GM23338 (cell line): ENCODE measurements at regions not wholly inside any gene's neighbourhood (a gene's known extent, or its start where the extent isn't known, plus 50 kb on each side); places are given as distances from the start of the nearest gene placed in this dataset.

ENCODE experiments used
- ATAC-seq: fragments of 200-7000 bp; cut with Tn5 transposase; 3 replicates; pipeline ENCODE4 v1.9.1; 2020
- DNase-seq: peaks from one replicate; pipeline ENCODE4 v3.0.0-alpha.2; 2015; ENCODE audit warnings: low spot score
- H2AFZ ChIP-seq: fragments of 200-600 bp; sonication (generic); 2 replicates; pipeline ENCODE4 v1.8.0; 2016; ENCODE audit warnings: antibody characterized with exemption, mild to moderate bottlenecking, moderate library complexity
- H3F3A ChIP-seq: fragments of 200-600 bp; sonication (generic); replicated peaks from 2 replicates; pipeline ENCODE4 v1.8.0; 2017; ENCODE audit warnings: antibody characterized with exemption, mixed run types, low read depth
- H3K27ac ChIP-seq: fragments of 200-600 bp; sonication (generic); 2 replicates; pipeline ENCODE4 v1.6.1; 2016; ENCODE audit warnings: low read depth
- H3K27me3 ChIP-seq: fragments of 200-600 bp; sonication (generic); 2 replicates; pipeline ENCODE4 v1.8.0; 2016; ENCODE audit warnings: mild to moderate bottlenecking, mixed run types, moderate library complexity; ENCODE audit not compliant: insufficient read depth
- H3K36me3 ChIP-seq: fragments of 200-600 bp; sonication (generic); 2 replicates; pipeline ENCODE4 v1.8.0; 2016; ENCODE audit warnings: mild to moderate bottlenecking; ENCODE audit not compliant: insufficient read depth
- H3K4me1 ChIP-seq: fragments of 200-600 bp; sonication (generic); 2 replicates; pipeline ENCODE4 v1.8.0; 2016; ENCODE audit warnings: mild to moderate bottlenecking, moderate library complexity; ENCODE audit not compliant: insufficient read depth
- H3K4me2 ChIP-seq: fragments of 200-600 bp; sonication (generic); 2 replicates; pipeline ENCODE4 v1.7.1; 2017; ENCODE audit warnings: mixed run types
- H3K4me3 ChIP-seq: fragments of 200-600 bp; sonication (generic); 2 replicates; pipeline ENCODE4 v1.6.1; 2016; ENCODE audit warnings: mixed run types
- H3K79me2 ChIP-seq: fragments of 200-600 bp; sonication (generic); replicated peaks from 2 replicates; pipeline ENCODE4 v1.8.0; 2017; ENCODE audit warnings: mild to moderate bottlenecking; ENCODE audit not compliant: insufficient read depth
- H3K9me2 ChIP-seq: fragments of 200-600 bp; sonication (generic); 2 replicates; pipeline ENCODE4 v1.8.0; 2017; ENCODE audit not compliant: insufficient read depth
- H4K20me1 ChIP-seq: fragments of 200-600 bp; sonication (generic); replicated peaks from 2 replicates; pipeline ENCODE4 v1.8.0; 2017; ENCODE audit warnings: mild to moderate bottlenecking; ENCODE audit not compliant: insufficient read depth
- H3K27ac Mint-ChIP-seq: 2 replicates; pipeline ENCODE4 v1.8.0; 2020; ENCODE audit warnings: inconsistent platforms, mild to moderate bottlenecking, moderate library complexity, mixed read lengths
- H3K27me3 Mint-ChIP-seq: 3 replicates; pipeline ENCODE4 v1.8.0; 2022; ENCODE audit warnings: low read depth, mild to moderate bottlenecking, moderate library complexity, mixed read lengths, inconsistent platforms; ENCODE audit not compliant: insufficient read depth, poor library complexity
- H3K36me3 Mint-ChIP-seq: 3 replicates; pipeline ENCODE4 v1.8.0; 2021; ENCODE audit warnings: low read depth, mild to moderate bottlenecking, inconsistent platforms, moderate library complexity, mixed read lengths
- H3K4me1 Mint-ChIP-seq: 3 replicates; pipeline ENCODE4 v1.8.0; 2020; ENCODE audit warnings: mild to moderate bottlenecking, inconsistent platforms, mixed read lengths
- H3K4me3 Mint-ChIP-seq: 3 replicates; pipeline ENCODE4 v1.8.0; 2021; ENCODE audit warnings: moderate library complexity, mild to moderate bottlenecking, inconsistent platforms, mixed read lengths
- H3K9me3 Mint-ChIP-seq: 3 replicates; pipeline ENCODE4 v1.8.0; 2020; ENCODE audit warnings: moderate library complexity, mild to moderate bottlenecking, inconsistent platforms, mixed read lengths
- CREB1 ChIP-seq: fragments of 250-450 bp; sonication (Bioruptor Pico); IDR thresholded peaks from 2 replicates; pipeline ENCODE4 v1.5.0; 2020; ENCODE audit warnings: low read depth, mild to moderate bottlenecking, moderate library complexity
- EZH2 ChIP-seq: fragments of 200-600 bp; sonication (generic); IDR thresholded peaks from one replicate; pipeline ENCODE4 v1.8.0; 2017; ENCODE audit warnings: antibody characterized with exemption, mild to moderate bottlenecking, low read depth; ENCODE audit not compliant: unreplicated experiment
- EZH2phosphoT487 ChIP-seq: fragments of 200-600 bp; sonication (generic); IDR thresholded peaks from one replicate; pipeline ENCODE4 v1.8.1; 2018; ENCODE audit warnings: antibody characterized with exemption; ENCODE audit not compliant: unreplicated experiment
- NANOG ChIP-seq: IDR thresholded peaks from 2 replicates; pipeline ENCODE4 v1.6.1; 2016; ENCODE audit warnings: antibody characterized with exemption, borderline replicate concordance
- POLR2AphosphoS5 ChIP-seq: IDR thresholded peaks from 2 replicates; pipeline ENCODE4 v1.6.1; 2016; ENCODE audit warnings: antibody characterized with exemption, low read depth
- STAT1 ChIP-seq: IDR thresholded peaks from one replicate; pipeline ENCODE4 v1.6.1; 2016; ENCODE audit warnings: antibody characterized with exemption; ENCODE audit not compliant: unreplicated experiment
- TF ChIP-seq, protein P1 (sequence below), 2 experiments: fragments of 200-600 bp in 1 of 2; sonication (generic) in 1 of 2; conservative IDR thresholded peaks; 2 replicates each; pipeline versions ENCODE4 v1.5.1 to v1.6.1; 2016 to 2017; ENCODE audit warnings: antibody characterized with exemption in 2 of 2, low read depth in 2 of 2, mild to moderate bottlenecking in 2 of 2, moderate library complexity in 1 of 2
- TF ChIP-seq, protein P2 (sequence below): IDR thresholded peaks from one replicate; pipeline ENCODE4 v1.6.1; 2018; ENCODE audit warnings: antibody characterized with exemption; ENCODE audit not compliant: unreplicated experiment
- TF ChIP-seq, protein P3 (sequence below): fragments of 250-450 bp; sonication (Bioruptor Pico); IDR thresholded peaks from 2 replicates; pipeline ENCODE4 v1.5.0; 2020; ENCODE audit warnings: mild to moderate bottlenecking, moderate library complexity

DNA sequence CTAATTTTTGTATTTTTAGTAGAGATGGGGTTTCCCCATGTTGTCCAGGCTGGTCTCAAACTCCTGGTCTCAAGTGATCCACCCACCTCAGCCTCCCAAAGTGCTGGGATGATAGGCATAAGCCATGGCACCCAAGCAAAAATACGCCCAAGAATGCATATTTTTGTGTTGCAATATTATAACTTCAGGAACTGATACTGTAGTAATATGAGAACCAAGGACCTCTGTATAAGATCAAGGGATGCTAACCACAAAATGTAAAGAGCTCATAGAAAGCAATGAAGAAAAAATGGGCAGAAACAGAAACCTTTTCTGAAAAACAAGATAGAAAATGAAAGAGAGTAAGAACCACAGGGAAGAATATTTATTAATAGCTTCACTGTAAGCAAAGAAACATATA lies 183.6 kb upstream of the RPL38 start:
- no peaks in the 10 kb centered on the region for H3K9me3 Mint-ChIP-seq
- H3K27me3 Mint-ChIP-seq = peaks cover 2% of the 10 kb centered on the region
- no peak overlapping the region for H3K27ac Mint-ChIP-seq
- Histone ChIP-seq H3K27me3 (no peaks in the 10 kb centered on the region), H4K20me1 (no peaks in the 10 kb centered on the region), H3K4me3 (no peak overlapping the region), H3K36me3 (no peaks in the 10 kb centered on the region), H3K4me2 (no peak overlapping the region), H3K27ac (no peak overlapping the region), H3K9me2 (no peaks in the 10 kb centered on the region), H3K4me1 (no peaks in the 10 kb centered on the region), H3K79me2 (no peaks in the 10 kb centered on the region), H2AFZ (no peak overlapping the region), H3F3A (no peaks in the 10 kb centered on the region)
- ATAC-seq = no peak
- no peak for DNase-seq
- TF ChIP-seq POLR2AphosphoS5 (no peak), NANOG (no peak), STAT1 (no peak), CREB1 (no peak), EZH2phosphoT487 (no peak), EZH2 (no peak)
- TF ChIP-seq, protein P1, sequence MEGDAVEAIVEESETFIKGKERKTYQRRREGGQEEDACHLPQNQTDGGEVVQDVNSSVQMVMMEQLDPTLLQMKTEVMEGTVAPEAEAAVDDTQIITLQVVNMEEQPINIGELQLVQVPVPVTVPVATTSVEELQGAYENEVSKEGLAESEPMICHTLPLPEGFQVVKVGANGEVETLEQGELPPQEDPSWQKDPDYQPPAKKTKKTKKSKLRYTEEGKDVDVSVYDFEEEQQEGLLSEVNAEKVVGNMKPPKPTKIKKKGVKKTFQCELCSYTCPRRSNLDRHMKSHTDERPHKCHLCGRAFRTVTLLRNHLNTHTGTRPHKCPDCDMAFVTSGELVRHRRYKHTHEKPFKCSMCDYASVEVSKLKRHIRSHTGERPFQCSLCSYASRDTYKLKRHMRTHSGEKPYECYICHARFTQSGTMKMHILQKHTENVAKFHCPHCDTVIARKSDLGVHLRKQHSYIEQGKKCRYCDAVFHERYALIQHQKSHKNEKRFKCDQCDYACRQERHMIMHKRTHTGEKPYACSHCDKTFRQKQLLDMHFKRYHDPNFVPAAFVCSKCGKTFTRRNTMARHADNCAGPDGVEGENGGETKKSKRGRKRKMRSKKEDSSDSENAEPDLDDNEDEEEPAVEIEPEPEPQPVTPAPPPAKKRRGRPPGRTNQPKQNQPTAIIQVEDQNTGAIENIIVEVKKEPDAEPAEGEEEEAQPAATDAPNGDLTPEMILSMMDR (conservative IDR thresholded peaks at IDR 0.05; ENCODE audit: low read depth in 2 of 2) = no peak
- TF ChIP-seq, protein P2, sequence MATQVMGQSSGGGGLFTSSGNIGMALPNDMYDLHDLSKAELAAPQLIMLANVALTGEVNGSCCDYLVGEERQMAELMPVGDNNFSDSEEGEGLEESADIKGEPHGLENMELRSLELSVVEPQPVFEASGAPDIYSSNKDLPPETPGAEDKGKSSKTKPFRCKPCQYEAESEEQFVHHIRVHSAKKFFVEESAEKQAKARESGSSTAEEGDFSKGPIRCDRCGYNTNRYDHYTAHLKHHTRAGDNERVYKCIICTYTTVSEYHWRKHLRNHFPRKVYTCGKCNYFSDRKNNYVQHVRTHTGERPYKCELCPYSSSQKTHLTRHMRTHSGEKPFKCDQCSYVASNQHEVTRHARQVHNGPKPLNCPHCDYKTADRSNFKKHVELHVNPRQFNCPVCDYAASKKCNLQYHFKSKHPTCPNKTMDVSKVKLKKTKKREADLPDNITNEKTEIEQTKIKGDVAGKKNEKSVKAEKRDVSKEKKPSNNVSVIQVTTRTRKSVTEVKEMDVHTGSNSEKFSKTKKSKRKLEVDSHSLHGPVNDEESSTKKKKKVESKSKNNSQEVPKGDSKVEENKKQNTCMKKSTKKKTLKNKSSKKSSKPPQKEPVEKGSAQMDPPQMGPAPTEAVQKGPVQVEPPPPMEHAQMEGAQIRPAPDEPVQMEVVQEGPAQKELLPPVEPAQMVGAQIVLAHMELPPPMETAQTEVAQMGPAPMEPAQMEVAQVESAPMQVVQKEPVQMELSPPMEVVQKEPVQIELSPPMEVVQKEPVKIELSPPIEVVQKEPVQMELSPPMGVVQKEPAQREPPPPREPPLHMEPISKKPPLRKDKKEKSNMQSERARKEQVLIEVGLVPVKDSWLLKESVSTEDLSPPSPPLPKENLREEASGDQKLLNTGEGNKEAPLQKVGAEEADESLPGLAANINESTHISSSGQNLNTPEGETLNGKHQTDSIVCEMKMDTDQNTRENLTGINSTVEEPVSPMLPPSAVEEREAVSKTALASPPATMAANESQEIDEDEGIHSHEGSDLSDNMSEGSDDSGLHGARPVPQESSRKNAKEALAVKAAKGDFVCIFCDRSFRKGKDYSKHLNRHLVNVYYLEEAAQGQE = no peak
- TF ChIP-seq, protein P3, sequence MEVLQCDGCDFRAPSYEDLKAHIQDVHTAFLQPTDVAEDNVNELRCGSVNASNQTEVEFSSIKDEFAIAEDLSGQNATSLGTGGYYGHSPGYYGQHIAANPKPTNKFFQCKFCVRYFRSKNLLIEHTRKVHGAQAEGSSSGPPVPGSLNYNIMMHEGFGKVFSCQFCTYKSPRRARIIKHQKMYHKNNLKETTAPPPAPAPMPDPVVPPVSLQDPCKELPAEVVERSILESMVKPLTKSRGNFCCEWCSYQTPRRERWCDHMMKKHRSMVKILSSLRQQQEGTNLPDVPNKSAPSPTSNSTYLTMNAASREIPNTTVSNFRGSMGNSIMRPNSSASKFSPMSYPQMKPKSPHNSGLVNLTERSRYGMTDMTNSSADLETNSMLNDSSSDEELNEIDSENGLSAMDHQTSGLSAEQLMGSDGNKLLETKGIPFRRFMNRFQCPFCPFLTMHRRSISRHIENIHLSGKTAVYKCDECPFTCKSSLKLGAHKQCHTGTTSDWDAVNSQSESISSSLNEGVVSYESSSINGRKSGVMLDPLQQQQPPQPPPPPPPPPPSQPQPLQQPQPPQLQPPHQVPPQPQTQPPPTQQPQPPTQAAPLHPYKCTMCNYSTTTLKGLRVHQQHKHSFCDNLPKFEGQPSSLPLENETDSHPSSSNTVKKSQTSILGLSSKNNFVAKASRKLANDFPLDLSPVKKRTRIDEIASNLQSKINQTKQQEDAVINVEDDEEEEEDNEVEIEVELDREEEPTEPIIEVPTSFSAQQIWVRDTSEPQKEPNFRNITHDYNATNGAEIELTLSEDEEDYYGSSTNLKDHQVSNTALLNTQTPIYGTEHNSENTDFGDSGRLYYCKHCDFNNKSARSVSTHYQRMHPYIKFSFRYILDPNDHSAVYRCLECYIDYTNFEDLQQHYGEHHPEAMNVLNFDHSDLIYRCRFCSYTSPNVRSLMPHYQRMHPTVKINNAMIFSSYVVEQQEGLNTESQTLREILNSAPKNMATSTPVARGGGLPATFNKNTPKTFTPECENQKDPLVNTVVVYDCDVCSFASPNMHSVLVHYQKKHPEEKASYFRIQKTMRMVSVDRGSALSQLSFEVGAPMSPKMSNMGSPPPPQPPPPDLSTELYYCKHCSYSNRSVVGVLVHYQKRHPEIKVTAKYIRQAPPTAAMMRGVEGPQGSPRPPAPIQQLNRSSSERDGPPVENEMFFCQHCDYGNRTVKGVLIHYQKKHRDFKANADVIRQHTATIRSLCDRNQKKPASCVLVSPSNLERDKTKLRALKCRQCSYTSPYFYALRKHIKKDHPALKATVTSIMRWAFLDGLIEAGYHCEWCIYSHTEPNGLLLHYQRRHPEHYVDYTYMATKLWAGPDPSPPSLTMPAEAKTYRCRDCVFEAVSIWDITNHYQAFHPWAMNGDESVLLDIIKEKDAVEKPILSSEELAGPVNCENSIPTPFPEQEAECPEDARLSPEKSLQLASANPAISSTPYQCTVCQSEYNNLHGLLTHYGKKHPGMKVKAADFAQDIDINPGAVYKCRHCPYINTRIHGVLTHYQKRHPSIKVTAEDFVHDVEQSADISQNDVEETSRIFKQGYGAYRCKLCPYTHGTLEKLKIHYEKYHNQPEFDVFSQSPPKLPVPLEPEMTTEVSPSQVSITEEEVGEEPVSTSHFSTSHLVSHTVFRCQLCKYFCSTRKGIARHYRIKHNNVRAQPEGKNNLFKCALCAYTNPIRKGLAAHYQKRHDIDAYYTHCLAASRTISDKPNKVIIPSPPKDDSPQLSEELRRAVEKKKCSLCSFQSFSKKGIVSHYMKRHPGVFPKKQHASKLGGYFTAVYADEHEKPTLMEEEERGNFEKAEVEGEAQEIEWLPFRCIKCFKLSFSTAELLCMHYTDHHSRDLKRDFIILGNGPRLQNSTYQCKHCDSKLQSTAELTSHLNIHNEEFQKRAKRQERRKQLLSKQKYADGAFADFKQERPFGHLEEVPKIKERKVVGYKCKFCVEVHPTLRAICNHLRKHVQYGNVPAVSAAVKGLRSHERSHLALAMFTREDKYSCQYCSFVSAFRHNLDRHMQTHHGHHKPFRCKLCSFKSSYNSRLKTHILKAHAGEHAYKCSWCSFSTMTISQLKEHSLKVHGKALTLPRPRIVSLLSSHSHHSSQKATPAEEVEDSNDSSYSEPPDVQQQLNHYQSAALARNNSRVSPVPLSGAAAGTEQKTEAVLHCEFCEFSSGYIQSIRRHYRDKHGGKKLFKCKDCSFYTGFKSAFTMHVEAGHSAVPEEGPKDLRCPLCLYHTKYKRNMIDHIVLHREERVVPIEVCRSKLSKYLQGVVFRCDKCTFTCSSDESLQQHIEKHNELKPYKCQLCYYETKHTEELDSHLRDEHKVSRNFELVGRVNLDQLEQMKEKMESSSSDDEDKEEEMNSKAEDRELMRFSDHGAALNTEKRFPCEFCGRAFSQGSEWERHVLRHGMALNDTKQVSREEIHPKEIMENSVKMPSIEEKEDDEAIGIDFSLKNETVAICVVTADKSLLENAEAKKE (CRISPR knock-in tag) = no peak
- no peak overlapping the region for H3K4me3 Mint-ChIP-seq
- H3K36me3 Mint-ChIP-seq = no peaks in the 10 kb centered on the region; the same call in 2 of the 3 replicates
- H3K4me1 Mint-ChIP-seq = peaks cover 3% of the 10 kb centered on the region; the same call in 2 of the 3 replicates
